DND-41 (cell line): ENCODE measurements at regions not wholly inside any gene's neighbourhood (a gene's known extent, or its start where the extent isn't known, plus 50 kb on each side); places are given as distances from the start of the nearest gene placed in this dataset.

Source experiments
- EZH2 ChIP-seq: IDR thresholded peaks from 3 replicates; pipeline ENCODE4 v1.6.1; 2012; ENCODE audit warnings: borderline replicate concordance, low read depth, mild to moderate bottlenecking, moderate library complexity, low read length, inconsistent platforms; ENCODE audit not compliant: severe bottlenecking
- TF ChIP-seq, protein P1 (sequence below): IDR thresholded peaks from 2 replicates; pipeline ENCODE4 v1.5.1; 2012; ENCODE audit warnings: borderline replicate concordance, low read length, moderate library complexity, mild to moderate bottlenecking; ENCODE audit not compliant: poor library complexity, severe bottlenecking; ENCODE audit errors: extremely low read depth

GRCh38 chr5:97967292-97967691 lies 784.2 kb upstream of the RIOK2 start:
- TF ChIP-seq, protein P1, sequence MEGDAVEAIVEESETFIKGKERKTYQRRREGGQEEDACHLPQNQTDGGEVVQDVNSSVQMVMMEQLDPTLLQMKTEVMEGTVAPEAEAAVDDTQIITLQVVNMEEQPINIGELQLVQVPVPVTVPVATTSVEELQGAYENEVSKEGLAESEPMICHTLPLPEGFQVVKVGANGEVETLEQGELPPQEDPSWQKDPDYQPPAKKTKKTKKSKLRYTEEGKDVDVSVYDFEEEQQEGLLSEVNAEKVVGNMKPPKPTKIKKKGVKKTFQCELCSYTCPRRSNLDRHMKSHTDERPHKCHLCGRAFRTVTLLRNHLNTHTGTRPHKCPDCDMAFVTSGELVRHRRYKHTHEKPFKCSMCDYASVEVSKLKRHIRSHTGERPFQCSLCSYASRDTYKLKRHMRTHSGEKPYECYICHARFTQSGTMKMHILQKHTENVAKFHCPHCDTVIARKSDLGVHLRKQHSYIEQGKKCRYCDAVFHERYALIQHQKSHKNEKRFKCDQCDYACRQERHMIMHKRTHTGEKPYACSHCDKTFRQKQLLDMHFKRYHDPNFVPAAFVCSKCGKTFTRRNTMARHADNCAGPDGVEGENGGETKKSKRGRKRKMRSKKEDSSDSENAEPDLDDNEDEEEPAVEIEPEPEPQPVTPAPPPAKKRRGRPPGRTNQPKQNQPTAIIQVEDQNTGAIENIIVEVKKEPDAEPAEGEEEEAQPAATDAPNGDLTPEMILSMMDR: no peak
- TF ChIP-seq EZH2: no peak
